ENCODE measurements at regions not wholly inside any gene's neighbourhood (a gene's known extent, or its start where the extent isn't known, plus 50 kb on each side); places are given as distances from the start of the nearest gene placed in this dataset.
"Not testable (repeated sequence)": the region's sequence is repeated elsewhere in the genome, so short reads cannot be mapped to it uniquely, and the experiment has no call there.

- DNase-seq (ENCODE audit: low spot score), result no peak
Observed at GRCh38 chr2:53610260-53610659, 157.3 kb upstream of the CHAC2 start.

GRCh38 chr2:53609551-53609950 is 158.1 kb upstream of the CHAC2 start:
- DNase-seq (ENCODE audit: low spot score), result no peak

GRCh38 chr2:53608293-53608692 is 159.3 kb upstream of the CHAC2 start:
- no peak for DNase-seq (ENCODE audit: low spot score)

- DNase-seq (ENCODE audit: low spot score), result peak; percentile 11
Observed at GRCh38 chr2:53600815-53601214, 166.8 kb upstream of the CHAC2 start.

- DNase-seq (ENCODE audit: low spot score), result not testable (repeated sequence)
Observed at GRCh38 chr2:53586733-53587612, 180.6 kb upstream of the CHAC2 start.

GRCh38 chr2:53584986-53585385 is 182.6 kb upstream of the CHAC2 start:
- no peak for DNase-seq (ENCODE audit: low spot score)

GRCh38 chr2:53583583-53583982 is 184.0 kb upstream of the CHAC2 start:
- no peak for DNase-seq (ENCODE audit: low spot score)

GRCh38 chr2:53582556-53582955 is 185.0 kb upstream of the CHAC2 start:
- no peak for DNase-seq (ENCODE audit: low spot score)

- DNase-seq (ENCODE audit: low spot score), result no peak
Observed at GRCh38 chr2:53576166-53576565, 191.4 kb upstream of the CHAC2 start.

GRCh38 chr2:53575721-53576124 is 191.9 kb upstream of the CHAC2 start:
- no peak for DNase-seq (ENCODE audit: low spot score)

GRCh38 chr2:53572696-53573095 is 194.9 kb upstream of the CHAC2 start:
- DNase-seq (ENCODE audit: low spot score), result no peak

- DNase-seq (ENCODE audit: low spot score), result no peak
Observed at GRCh38 chr2:53569957-53570727, 197.5 kb upstream of the CHAC2 start.

GRCh38 chr2:53568469-53568868 is 199.1 kb upstream of the CHAC2 start:
- DNase-seq (ENCODE audit: low spot score), result no peak

- no peak for DNase-seq (ENCODE audit: low spot score)
Observed at GRCh38 chr2:53567073-53567472, 200.5 kb upstream of the CHAC2 start.

GRCh38 chr2:53562407-53562806 is 205.2 kb upstream of the CHAC2 start:
- no peak for DNase-seq (ENCODE audit: low spot score)

- no peak for DNase-seq (ENCODE audit: low spot score)
Observed at GRCh38 chr2:53561155-53561554, 206.4 kb upstream of the CHAC2 start.

- DNase-seq (ENCODE audit: low spot score), result peak; percentile 8
Observed at GRCh38 chr2:53559302-53559966, 208.2 kb upstream of the CHAC2 start.

- no peak for DNase-seq (ENCODE audit: low spot score)
Observed at GRCh38 chr2:53558867-53559266, 208.7 kb upstream of the CHAC2 start.

GRCh38 chr2:53549497-53549896 is 218.1 kb upstream of the CHAC2 start:
- DNase-seq (ENCODE audit: low spot score), result no peak

GRCh38 chr2:53545604-53546003 is 222.0 kb upstream of the CHAC2 start:
- no peak for DNase-seq (ENCODE audit: low spot score)

- DNase-seq (ENCODE audit: low spot score), result no peak
Observed at GRCh38 chr2:53544871-53545558, 222.6 kb upstream of the CHAC2 start.

GRCh38 chr2:53543083-53543482 is 224.5 kb upstream of the CHAC2 start:
- DNase-seq (ENCODE audit: low spot score), result no peak

Measured in umbilical cord (tissue), 1 donor.